Spinal cord (tissue), 9 donors: ENCODE measurements at regions not wholly inside any gene's neighbourhood (a gene's known extent, or its start where the extent isn't known, plus 50 kb on each side); places are given as distances from the start of the nearest gene placed in this dataset.
A peak's percentile ranks its signal among the peaks of the same experiment; 100 is the strongest.

ENCODE experiments used
- DNase-seq, 6 donors: peaks; one replicate each; pipeline versions ENCODE4 v3.0.0 to v3.0.0-alpha.2; 2013 to 2015; ENCODE audit warnings: low spot score in 6 of 6, low read depth in 4 of 6
- H3K27ac ChIP-seq: one replicate; pipeline ENCODE4 v1.5.1; 2013; ENCODE audit warnings: low read depth, low read length, control low read depth
- H3K27me3 ChIP-seq: one replicate; pipeline ENCODE4 v1.6.1; 2013; ENCODE audit warnings: low read length; ENCODE audit not compliant: control insufficient read depth, insufficient read depth
- H3K36me3 ChIP-seq: one replicate; pipeline ENCODE4 v1.6.1; 2013; ENCODE audit warnings: low read length; ENCODE audit not compliant: control insufficient read depth, insufficient read depth
- H3K4me1 ChIP-seq: one replicate; pipeline ENCODE4 v1.6.1; 2013; ENCODE audit warnings: low read length; ENCODE audit not compliant: control insufficient read depth, insufficient read depth
- H3K4me3 ChIP-seq: one replicate; pipeline ENCODE4 v1.5.1; 2013; ENCODE audit warnings: low read depth, low read length, control low read depth
- H3K9me3 ChIP-seq: one replicate; pipeline ENCODE4 v1.6.1; 2013; ENCODE audit warnings: low read length; ENCODE audit not compliant: control insufficient read depth, insufficient read depth
- WGBS: methylation state at CpG from one replicate; pipeline ENCODE4 v1.1.5; 2013; ENCODE audit warnings: missing lambda C conversion rate; ENCODE audit not compliant: insufficient coverage; 5-methylcytosine and 5-hydroxymethylcytosine counted together
- donor health status: healthy.

GRCh38 chr5:35440409-35440808 is 177.3 kb upstream of the SPEF2 start:
- no CpG with 5 or more reads among the region's 2 CpGs for WGBS
- no peaks in the 10 kb centered on the region for H3K4me1 ChIP-seq
- DNase-seq: no peak

GRCh38 chr5:35438786-35439185 is 178.9 kb upstream of the SPEF2 start:
- no peak overlapping the region for H3K27ac ChIP-seq
- H3K4me3 ChIP-seq: no peak overlapping the region
- H3K4me1 ChIP-seq: no peaks in the 10 kb centered on the region
- no peaks in the 10 kb centered on the region for H3K9me3 ChIP-seq
- no peak for DNase-seq
- 86% methylated on average over 1 of the region's 2 CpGs for WGBS
- H3K36me3 ChIP-seq: no peaks in the 10 kb centered on the region
- H3K27me3 ChIP-seq: no peaks in the 10 kb centered on the region

More at GRCh38 chr5:35440409-35440808, 177.3 kb upstream of the SPEF2 start:
- H3K27ac ChIP-seq: no peak overlapping the region
- H3K4me3 ChIP-seq: no peak overlapping the region
- H3K9me3 ChIP-seq: no peaks in the 10 kb centered on the region
- H3K27me3 ChIP-seq: no peaks in the 10 kb centered on the region
- no peaks in the 10 kb centered on the region for H3K36me3 ChIP-seq

- no CpG with 5 or more reads among the region's 1 CpG for WGBS
- no peaks in the 10 kb centered on the region for H3K4me1 ChIP-seq
- H3K4me3 ChIP-seq: no peak overlapping the region
- H3K27me3 ChIP-seq: no peaks in the 10 kb centered on the region
- no peak for DNase-seq
- H3K36me3 ChIP-seq: no peaks in the 10 kb centered on the region
- no peaks in the 10 kb centered on the region for H3K9me3 ChIP-seq
- H3K27ac ChIP-seq: no peak overlapping the region
Measured at GRCh38 chr5:35438288-35438687, 179.4 kb upstream of the SPEF2 start.

- DNase-seq: peak in 4 of 6 donors; percentile 10 to 83 (median 28)
- WGBS: 100% methylated on average over 1 of the region's 6 CpGs
- no peaks in the 10 kb centered on the region for H3K27me3 ChIP-seq
Measured at GRCh38 chr5:35436400-35437057, 181.1 kb upstream of the SPEF2 start.

GRCh38 chr5:35430381-35431162 is 187.1 kb upstream of the SPEF2 start:
- DNase-seq: no peak
- Histone ChIP-seq H3K4me3 (no peak overlapping the region), H3K4me1 (no peaks in the 10 kb centered on the region), H3K27me3 (no peaks in the 10 kb centered on the region), H3K36me3 (no peaks in the 10 kb centered on the region), H3K9me3 (no peaks in the 10 kb centered on the region), H3K27ac (no peak overlapping the region)
- WGBS: no CpG with 5 or more reads among the region's 5 CpGs

More at GRCh38 chr5:35436400-35437057, 181.1 kb upstream of the SPEF2 start:
- Histone ChIP-seq H3K27ac (no peak overlapping the region), H3K4me3 (no peak overlapping the region), H3K4me1 (no peaks in the 10 kb centered on the region), H3K9me3 (no peaks in the 10 kb centered on the region), H3K36me3 (no peaks in the 10 kb centered on the region)

- no peak for DNase-seq
- Histone ChIP-seq H3K27ac (no peak overlapping the region), H3K36me3 (no peaks in the 10 kb centered on the region), H3K4me3 (no peak overlapping the region), H3K27me3 (no peaks in the 10 kb centered on the region), H3K4me1 (no peaks in the 10 kb centered on the region), H3K9me3 (no peaks in the 10 kb centered on the region)
- WGBS: no CpG with 5 or more reads among the region's 1 CpG
Measured at GRCh38 chr5:35420200-35420599, 189.9 kb upstream of the PRLR start.

GRCh38 chr5:35417040-35417439 is 186.8 kb upstream of the PRLR start:
- no peak for DNase-seq
- Histone ChIP-seq H3K9me3 (no peaks in the 10 kb centered on the region), H3K36me3 (no peaks in the 10 kb centered on the region), H3K27me3 (no peaks in the 10 kb centered on the region), H3K4me1 (no peaks in the 10 kb centered on the region), H3K4me3 (no peak overlapping the region), H3K27ac (no peak overlapping the region)
- WGBS: no CpG with 5 or more reads among the region's 4 CpGs

- H3K4me1 ChIP-seq: no peaks in the 10 kb centered on the region
- no peaks in the 10 kb centered on the region for H3K27me3 ChIP-seq
- WGBS: 95% methylated on average over 5 of the region's 6 CpGs
- no peaks in the 10 kb centered on the region for H3K36me3 ChIP-seq
- H3K27ac ChIP-seq: no peak overlapping the region
- no peak overlapping the region for H3K4me3 ChIP-seq
- H3K9me3 ChIP-seq: no peaks in the 10 kb centered on the region
- DNase-seq: peak in 1 of 6 donors; percentile 36
Measured at GRCh38 chr5:35416217-35416988, 186.1 kb upstream of the PRLR start.

- WGBS: no CpG with 5 or more reads among the region's 2 CpGs
- DNase-seq: no peak
Measured at GRCh38 chr5:35415309-35415708, 185.0 kb upstream of the PRLR start.

More at GRCh38 chr5:35415309-35415708, 185.0 kb upstream of the PRLR start:
- H3K36me3 ChIP-seq: no peaks in the 10 kb centered on the region
- H3K9me3 ChIP-seq: no peaks in the 10 kb centered on the region
- H3K4me3 ChIP-seq: no peak overlapping the region
- H3K27ac ChIP-seq: no peak overlapping the region
- H3K4me1 ChIP-seq: no peaks in the 10 kb centered on the region
- H3K27me3 ChIP-seq: no peaks in the 10 kb centered on the region
